ENCODE measurements at regions not wholly inside any gene's neighbourhood (a gene's known extent, or its start where the extent isn't known, plus 50 kb on each side); places are given as distances from the start of the nearest gene placed in this dataset.
"Not testable (repeated sequence)": the region's sequence is repeated elsewhere in the genome, so short reads cannot be mapped to it uniquely, and the experiment has no call there.

GRCh38 chr2:66317268-66317890, 117.5 kb upstream of the MEIS1 start:
- no peak for DNase-seq (ENCODE audit: low read depth)

- no peak for DNase-seq (ENCODE audit: low read depth)
Observed at GRCh38 chr2:66306483-66306882, 128.4 kb upstream of the MEIS1 start.

GRCh38 chr2:66305718-66306117, 129.2 kb upstream of the MEIS1 start:
- DNase-seq (ENCODE audit: low read depth), result no peak

GRCh38 chr2:66303471-66303870, 131.5 kb upstream of the MEIS1 start:
- DNase-seq (ENCODE audit: low read depth), result no peak

GRCh38 chr2:66301767-66302140, 133.2 kb upstream of the MEIS1 start:
- no peak for DNase-seq (ENCODE audit: low read depth)

GRCh38 chr2:66301022-66301766, 133.7 kb upstream of the MEIS1 start:
- peak; percentile 2 for DNase-seq (ENCODE audit: low read depth)

GRCh38 chr2:66283787-66284186, 151.1 kb upstream of the MEIS1 start:
- no peak for DNase-seq (ENCODE audit: low read depth)

- no peak for DNase-seq (ENCODE audit: low read depth)
Observed at GRCh38 chr2:66281980-66282379, 152.9 kb upstream of the MEIS1 start.

- DNase-seq (ENCODE audit: low read depth), result no peak
Observed at GRCh38 chr2:66279024-66279423, 155.9 kb upstream of the MEIS1 start.

GRCh38 chr2:66275984-66276383, 158.9 kb upstream of the MEIS1 start:
- no peak for DNase-seq (ENCODE audit: low read depth)

- no peak for DNase-seq (ENCODE audit: low read depth)
Observed at GRCh38 chr2:66273933-66274490, 160.9 kb upstream of the MEIS1 start.

GRCh38 chr2:66272751-66273150, 162.2 kb upstream of the MEIS1 start:
- DNase-seq (ENCODE audit: low read depth), result no peak

GRCh38 chr2:66271777-66272176, 163.1 kb upstream of the MEIS1 start:
- DNase-seq (ENCODE audit: low read depth), result no peak

- no peak for DNase-seq (ENCODE audit: low read depth)
Observed at GRCh38 chr2:66270247-66270646, 164.7 kb upstream of the MEIS1 start.

GRCh38 chr2:66269166-66269565, 165.8 kb upstream of the MEIS1 start:
- no peak for DNase-seq (ENCODE audit: low read depth)

GRCh38 chr2:66268756-66269155, 166.2 kb upstream of the MEIS1 start:
- DNase-seq (ENCODE audit: low read depth), result no peak

- DNase-seq (ENCODE audit: low read depth), result no peak
Observed at GRCh38 chr2:66264354-66264753, 170.6 kb upstream of the MEIS1 start.

- no peak for DNase-seq (ENCODE audit: low read depth)
Observed at GRCh38 chr2:66255867-66256266, 179.1 kb upstream of the MEIS1 start.

- no peak for DNase-seq (ENCODE audit: low read depth)
Observed at GRCh38 chr2:66255136-66255535, 179.8 kb upstream of the MEIS1 start.

GRCh38 chr2:66253066-66253465, 181.9 kb upstream of the MEIS1 start:
- no peak for DNase-seq (ENCODE audit: low read depth)

GRCh38 chr2:66252109-66252508, 182.8 kb upstream of the MEIS1 start:
- no peak for DNase-seq (ENCODE audit: low read depth)

GRCh38 chr2:66251573-66251972, 183.4 kb upstream of the MEIS1 start:
- no peak for DNase-seq (ENCODE audit: low read depth)

- DNase-seq (ENCODE audit: low read depth), result not testable (repeated sequence)
Observed at GRCh38 chr2:66249089-66249488, 185.8 kb upstream of the MEIS1 start.

GRCh38 chr2:66243809-66244208, 191.1 kb upstream of the MEIS1 start:
- DNase-seq (ENCODE audit: low read depth), result not testable (repeated sequence)
